Inflammatory macrophage (primary cell): ENCODE measurements at regions not wholly inside any gene's neighbourhood (a gene's known extent, or its start where the extent isn't known, plus 50 kb on each side); places are given as distances from the start of the nearest gene placed in this dataset.

Source experiments
- DNase-seq, 2 donors: peaks; one replicate each; pipeline ENCODE4 v3.0.0-alpha.2; 2020 to 2022

DNA sequence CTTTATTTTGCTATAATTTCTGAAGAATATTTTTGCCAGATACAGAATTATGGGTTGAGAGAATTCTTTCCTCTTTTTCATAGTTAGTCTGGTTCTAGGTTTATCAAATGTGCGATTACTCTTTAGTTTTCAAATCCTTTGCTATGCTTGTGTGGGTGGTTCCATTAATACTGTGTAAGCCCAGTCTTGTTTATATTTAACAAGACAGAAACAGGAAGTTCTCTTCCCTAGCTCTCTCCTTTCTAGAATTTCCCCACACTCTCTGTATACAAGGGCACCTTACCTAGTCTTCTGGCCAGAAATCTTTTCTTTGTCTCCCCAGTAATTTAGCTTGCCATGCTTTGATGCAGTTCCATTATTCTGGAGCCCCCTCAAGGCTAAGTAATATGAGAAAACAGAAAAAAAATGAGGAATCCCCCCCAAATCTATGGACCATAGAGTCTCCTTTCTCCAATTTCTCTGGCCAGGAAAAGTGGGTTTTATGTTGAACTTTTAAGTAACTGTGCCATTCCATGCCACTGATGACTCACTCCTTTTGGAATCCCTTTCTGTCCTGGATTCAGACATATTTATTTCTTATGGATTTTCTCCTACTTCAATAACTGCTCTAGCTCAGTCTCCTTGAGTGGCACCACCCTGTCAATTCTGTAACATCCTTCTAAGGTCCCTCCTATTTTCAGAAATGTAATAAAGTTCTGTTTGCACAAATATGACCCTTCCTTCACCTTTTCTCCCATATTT is 1714.1 kb downstream of the EFNA5 start:
- no peak for DNase-seq

DNA sequence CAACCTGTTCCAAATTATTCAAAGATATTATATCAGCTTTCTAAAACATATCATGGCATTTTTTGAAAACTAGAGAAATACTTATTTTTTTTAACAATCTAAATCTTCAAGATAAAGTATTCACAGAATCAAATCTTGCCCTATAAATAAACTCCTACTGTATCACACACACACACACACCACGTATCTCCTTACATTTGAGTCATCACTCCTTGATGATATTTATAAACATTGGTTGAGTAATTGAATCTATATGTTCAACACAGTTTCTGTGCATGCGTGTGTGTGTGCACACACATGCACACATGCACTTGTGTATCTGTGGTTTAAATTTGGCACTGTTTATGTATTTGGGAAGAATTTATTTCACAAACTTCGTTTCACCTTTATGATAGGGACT is 1716.4 kb downstream of the EFNA5 start:
- DNase-seq, result no peak

DNA sequence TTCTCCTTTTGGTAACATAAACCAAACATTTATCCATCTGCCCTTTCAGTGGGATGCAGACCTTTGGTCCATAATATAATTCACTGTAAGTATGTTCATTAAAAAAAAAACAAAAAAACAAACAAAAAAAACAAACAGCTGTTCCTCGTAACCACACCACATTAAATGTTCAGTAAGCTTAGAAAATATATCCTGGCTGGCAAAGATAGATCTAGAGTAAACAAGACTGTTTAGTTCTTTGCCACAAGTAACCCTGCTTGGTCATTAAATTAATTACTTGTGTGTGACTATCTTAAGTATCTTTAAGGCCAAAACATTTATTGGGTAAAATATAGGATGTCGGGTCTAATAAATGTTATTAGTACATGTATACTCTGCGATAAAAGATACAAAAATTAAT is 1717.1 kb downstream of the EFNA5 start:
- no peak for DNase-seq

DNA sequence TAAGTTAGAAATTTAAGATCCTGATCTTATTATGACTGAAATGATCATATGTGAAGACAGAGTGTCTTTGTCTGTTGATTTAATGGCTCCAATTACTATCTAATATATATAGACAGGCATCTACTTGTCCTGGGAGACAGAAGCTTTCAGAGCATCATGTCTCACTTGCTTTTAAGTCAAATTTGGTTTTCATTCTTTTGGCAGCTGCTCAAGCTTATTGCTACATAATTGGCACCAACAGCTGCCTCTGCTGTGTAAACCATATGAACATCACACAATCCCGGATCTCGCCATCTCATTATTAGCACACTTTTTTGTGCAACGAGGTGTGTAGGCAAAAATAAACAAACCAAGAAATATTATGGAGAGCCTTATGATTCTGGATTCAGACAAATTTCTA is 1717.9 kb downstream of the EFNA5 start:
- no peak for DNase-seq

DNA sequence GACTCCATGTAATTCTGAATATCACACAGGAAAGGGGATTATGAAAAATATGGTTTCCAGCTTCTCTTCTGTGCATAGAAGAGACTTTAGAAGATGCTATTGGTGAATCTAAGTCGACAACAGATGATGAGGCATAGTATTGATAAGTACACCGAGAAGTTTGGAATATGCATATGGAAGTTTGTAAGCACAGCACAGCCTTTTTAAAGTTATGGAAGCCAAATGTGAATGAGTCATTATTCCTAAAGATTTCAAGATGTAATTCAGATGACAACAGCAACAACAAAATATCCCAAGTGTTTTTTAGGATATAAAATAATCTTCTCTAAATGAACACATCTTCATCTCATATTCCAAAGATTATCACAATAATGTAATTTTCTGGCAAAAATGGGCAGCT is 1723.3 kb downstream of the EFNA5 start:
- no peak for DNase-seq

DNA sequence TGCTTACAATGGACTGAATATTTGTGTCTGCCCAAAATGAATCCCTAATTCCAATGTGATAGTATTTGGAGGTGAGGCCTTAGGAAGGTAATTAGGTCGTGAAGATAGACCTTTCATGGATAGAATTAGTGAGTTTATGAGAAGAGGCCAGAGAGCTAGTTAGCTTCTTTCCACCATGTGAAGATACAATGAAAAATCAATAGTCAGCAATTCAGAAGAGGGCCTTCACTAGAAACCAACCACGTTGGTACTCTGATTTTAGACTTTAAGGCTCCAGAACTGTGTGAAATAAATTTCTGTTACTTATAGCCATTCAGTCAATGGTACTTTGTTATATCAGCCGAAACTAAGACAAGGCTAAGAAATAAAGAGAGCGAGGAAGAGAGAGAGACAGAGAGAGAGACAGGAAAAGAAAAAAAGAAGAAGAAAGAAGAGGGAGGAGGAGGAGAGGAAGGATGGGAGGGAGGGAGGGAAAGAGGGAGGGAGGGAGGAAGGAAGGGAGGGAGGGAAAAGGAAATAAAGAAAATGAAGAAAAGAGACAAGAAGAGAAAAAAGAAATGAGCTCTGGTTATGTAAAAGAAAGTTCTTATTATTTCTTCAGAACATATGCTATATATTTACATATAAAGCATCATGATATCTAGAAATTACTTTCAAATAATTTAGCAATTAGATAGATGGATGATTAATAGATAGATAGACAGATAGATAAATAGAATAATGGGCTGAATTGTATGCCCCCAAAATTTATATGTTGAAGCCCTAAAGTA is 1725.3 kb downstream of the EFNA5 start:
- DNase-seq, result no peak

DNA sequence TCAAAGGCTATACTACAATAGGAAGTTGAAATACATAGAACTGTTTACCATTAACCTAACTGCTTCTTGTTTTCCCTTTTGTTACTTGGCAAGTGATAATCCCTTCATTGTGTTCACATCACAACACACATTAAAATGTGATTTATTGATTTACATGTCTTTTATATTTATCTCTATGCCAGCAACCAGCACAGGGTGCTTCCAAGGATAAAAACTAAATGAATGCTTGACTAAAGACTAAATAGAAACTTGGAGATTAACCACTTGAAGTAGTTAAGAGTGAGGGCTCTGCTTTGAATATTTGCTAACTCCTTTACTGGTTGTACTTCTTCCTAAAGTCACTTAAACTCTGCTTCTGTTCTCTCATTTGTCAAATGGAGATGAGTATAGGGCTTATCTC is 1730.6 kb downstream of the EFNA5 start:
- DNase-seq, result no peak

DNA sequence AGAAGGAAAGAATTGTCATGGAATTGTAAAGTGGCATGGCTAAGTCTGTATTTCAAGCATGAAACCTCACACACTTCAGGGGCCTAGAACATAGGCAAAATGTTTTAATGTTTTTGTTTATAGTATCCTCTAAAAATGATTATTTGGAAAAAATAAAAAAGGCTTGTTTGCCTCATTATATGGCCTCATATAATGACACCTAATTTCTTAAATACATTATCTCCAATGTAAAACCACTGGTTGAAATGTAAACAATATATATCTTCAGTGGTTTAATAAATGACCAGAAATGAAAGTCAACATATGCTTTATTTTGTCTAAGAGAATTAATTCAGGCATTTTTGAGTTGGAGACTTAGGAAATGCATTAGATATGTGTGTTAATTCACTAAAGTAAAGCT is 1736.6 kb downstream of the EFNA5 start:
- no peak for DNase-seq

DNA sequence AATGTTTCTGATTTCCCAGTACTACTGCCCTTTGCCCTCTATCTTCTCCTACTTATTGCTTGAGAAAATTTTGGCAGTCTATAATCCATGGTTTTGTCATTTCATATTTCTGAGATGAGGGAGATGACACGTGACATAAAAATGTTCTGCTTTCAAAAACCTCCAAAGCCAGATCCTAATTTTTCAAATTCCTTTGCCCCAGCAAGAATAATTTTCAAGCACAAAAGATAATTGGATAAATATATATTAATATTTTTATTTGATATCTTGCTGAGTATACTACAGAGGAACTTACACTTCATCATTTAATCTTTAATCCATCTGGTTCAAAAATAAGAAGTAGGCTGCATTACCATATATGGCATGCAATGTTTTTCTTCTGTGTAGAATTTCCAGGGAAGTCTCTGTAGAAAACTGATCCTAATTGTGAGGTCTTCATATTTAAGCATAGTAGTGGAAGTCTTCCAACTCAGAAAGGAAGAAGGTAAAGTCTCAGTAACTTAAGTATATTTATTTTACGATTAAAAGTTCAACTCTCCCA is 1738.8 kb downstream of the EFNA5 start:
- DNase-seq, result no peak

DNA sequence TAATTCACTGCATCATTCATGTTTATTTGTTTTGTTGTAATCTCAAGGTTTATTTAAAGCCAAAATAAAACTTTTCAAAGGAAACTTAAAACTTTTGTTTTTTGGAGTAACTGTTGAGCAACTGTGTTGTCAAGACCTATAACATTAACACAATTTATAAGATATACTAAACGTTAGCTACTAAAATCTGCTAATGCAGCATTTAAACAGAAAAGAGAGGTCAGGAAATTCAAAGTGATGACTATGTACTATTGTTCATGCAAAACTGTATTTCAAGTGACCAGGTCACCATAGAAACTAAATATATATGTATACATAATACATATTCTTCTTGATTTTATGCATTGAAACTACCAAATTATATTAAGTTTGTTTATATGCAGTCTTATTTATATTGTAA is 1740.9 kb downstream of the EFNA5 start:
- no peak for DNase-seq

DNA sequence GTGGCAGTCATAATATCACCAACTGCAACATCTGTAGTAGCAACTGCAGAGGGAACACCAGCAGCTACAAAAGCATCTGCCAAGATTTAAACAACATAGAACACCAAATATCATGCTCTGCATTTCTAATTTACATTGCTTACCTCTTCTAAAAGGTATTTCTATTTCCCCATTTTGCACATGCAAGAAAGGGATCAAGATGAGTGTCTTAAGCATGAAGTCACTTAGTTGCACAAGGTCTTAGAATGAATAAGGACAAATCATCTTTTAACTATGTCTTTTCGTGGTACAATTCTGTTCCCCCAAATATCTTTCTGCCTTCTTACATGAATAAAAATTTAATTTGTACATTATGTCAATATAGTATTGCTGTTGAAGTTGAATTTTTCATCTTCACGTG is 1746.4 kb downstream of the EFNA5 start:
- DNase-seq, result no peak

DNA sequence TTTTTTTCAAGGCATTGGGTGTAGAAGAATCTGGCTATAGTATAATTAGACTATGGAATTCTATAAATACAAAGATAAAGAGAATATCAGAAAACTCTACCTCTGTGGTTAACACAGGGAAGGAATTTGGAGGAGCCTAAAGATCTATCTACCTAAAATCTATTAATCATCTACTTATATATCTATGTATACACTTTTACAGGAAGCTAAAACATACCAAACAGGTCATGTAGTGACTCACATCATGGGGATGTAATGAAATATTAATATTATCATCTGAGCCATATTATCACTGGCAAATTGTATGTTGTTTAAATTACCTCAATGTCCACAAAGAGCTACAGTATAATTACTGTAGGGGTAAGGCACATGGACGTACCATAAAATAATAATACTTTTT is 1748.2 kb downstream of the EFNA5 start:
- no peak for DNase-seq

DNA sequence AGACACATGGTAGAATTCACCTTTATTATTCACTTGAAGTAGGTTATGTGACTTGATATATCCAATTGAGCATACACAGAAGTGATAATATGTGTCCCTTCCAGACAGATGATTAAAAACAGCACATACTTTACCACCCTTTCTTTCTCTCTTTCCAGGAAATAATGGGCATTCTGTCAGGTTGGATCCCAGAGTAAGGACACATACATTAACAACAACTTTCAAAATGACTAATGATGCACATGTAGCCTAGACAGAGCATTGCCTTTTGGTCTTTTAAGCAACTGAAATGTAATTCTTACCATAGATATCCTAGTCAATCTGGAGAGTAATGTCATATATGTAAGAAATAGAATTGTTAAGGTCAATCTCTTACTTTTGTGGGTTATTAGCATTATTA is 1748.7 kb downstream of the EFNA5 start:
- no peak for DNase-seq

DNA sequence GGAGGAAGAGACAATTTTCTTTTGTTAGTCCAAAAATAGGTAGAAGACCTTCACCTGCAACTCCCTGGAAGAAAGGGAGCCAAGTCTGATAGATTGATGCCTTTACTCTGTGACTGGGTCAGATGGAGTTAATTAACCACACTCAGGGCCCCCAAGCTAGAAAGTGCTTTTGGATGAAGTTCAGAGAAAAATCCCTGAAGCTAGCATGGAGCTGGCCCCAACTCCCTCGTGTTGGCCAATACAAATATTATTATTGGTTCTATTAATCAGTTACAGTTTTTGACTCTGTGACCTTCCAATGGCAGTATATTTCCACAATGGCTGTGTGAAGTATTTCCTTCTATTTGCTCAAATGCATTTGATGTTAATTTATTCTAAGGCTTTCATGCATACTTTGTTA is 1753.5 kb downstream of the EFNA5 start:
- DNase-seq, result no peak

DNA sequence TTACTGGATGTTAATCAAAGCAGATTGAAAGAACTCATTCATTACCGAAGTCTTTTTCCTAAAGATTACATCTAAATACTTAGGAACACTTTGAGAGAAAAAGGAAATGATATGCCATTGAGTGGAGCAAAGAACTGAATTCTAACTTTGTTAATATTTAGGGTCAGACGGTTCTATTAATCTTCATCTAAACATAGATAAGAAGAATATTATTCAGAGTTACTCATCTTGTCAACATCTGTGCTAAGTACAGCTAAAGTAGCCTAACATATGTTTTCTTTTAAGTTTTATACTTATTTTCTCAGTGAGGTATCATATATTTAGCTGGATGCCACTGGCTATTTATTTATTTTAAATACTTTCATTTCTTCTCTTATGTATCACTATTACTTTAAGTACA is 1763.7 kb downstream of the EFNA5 start:
- DNase-seq, result no peak

DNA sequence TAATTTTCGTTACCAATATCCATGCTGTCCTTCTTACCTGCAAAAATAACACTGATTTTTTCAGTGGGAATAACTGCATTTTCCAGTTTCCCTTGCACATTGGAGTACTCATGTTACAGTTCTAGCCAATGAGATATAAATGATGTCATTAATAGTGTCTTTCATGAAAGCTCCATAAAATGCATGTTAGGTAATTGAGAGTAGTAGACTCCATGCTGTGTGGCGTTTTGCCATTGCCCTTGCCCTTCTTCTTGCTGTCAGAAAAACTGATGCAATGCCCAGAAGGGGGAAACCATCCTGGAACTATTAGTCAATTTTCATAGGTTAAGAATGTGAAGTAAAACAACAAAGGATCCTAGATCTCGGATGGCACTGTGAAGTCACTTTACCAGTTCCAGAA is 1765.3 kb downstream of the EFNA5 start:
- no peak for DNase-seq

DNA sequence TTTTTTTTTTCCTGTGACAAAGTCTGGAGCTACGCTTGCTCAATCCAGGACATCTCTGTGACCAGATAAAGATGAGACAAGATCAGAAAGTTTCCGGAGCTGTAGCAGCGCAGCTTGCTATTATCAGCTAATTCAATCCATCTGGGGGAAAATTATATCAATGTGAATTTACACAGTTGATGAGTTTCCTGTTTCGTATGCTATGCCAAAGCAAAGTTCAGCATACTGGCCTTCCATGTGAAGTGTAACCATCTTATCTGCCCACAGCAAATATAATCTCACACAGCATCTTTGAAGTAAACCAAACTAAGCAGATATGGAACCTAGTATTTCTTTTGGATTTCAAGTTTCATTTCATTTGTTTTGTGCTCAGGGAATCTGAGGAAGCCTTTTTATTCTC is 1767.7 kb downstream of the EFNA5 start:
- DNase-seq, result no peak

DNA sequence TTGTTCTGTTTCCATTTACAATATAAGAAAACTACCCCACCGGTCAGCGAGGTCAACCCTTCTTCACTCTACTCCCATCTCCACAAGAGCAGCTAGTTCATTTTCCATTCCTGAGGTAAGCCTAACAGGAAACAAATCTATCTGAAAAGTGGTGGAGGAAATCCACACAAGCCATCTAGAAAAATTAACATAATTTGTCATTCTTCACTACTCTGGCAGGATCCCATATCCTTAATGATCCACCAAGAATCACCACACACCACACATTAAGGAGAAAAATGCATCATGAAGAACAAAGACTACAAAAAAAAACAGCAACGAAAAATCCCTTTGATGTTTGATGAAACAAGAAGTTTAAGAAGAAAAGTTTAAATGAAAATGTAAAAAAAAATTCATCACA is 1771.0 kb downstream of the EFNA5 start:
- DNase-seq, result no peak

DNA sequence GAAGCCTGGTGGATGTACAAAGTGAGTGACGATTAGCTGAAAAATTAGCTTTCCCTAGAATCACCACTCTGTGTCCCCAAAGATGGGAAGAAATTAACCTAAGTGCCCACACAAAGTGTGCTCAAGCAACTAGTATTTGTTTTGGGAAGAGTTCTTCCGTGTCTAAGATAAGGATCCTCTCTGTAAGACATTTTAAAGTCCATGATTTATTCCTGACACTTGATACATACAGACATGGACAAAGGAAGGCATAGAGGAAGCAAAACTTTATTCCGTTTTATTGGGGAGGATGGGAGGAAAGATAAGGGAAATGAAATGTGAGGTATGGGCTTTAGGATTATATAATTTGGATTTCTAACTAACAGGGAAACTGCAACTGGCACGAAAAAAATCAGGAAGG is 1772.6 kb downstream of the EFNA5 start:
- DNase-seq, result no peak

DNA sequence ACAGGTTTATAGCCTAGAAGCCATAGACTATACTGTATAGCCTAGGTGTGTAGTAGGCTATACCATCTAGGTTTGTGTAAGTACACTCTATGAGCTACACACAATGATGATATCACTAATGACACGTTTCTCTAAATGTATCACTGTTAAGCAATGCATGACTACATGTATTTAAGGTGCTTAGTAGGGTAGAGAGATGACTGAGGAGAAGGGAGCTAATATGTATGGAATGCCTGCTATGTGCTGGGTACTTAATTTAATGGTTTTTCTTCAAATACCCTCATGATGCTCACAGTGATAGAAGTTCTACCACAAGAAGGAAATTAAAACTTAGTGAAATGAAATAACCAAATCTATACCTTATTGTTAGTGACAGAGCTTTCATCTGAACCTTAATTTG is 1785.5 kb downstream of the EFNA5 start:
- no peak for DNase-seq

DNA sequence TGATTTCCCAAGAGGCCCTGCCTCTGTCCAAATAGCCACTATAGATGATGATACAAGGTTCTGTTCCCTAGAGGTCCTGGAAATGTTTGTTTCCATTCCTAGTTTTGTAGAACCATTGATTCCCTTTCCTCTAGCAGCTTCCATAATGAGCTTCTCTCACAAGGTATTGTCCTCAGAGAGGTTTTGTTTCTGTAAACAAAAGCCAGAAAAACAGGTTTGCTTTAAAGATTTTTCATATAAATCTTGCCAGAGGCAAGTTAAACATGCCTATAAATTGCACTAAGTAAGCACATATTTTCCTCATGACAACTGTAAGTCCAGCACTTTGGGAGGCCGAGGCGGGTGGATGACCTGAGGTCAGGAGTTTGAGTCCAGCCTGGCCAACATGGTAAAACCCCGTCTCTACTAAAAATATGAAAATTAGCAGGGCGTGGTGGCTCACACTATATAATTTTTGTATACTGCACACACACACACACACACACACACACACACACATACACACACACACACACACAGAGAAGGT is 1787.7 kb downstream of the EFNA5 start:
- no peak for DNase-seq

DNA sequence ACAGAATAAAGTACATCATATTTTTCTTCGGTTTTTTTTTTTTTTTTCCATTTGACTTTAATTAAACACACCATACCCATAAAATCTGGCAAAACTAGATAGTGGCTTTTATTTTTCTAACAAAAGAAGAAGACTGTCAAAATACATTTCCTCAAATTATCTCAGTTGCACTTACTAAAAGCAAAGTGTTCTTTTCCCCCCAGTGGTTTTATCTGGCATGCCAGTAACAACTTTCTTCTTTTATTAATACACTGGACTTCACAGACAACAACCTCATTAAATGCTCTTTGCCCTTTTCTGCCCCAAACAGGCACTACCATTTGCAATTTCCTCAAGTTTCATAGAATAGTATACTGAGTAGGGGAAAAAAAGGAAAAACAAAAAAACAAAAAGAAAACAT is 1792.3 kb downstream of the EFNA5 start:
- DNase-seq, result no peak

DNA sequence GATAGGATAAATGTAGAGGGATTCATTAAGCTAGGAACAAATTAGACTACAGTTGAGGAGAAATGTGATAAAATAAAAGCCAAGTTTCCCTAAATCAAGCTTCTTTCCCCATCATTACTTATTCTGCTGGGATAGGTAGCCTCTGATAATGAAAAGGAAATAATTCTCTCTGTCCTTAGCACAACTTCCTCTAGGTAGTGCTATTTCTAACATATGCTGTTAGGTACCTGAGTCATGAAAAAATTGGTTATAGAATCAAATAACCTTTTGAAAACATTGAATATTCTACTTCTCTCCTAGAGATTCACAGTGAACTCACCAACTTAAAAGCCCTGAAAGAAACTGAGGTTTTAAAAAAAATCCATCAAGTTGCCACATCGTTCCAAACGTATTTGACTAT is 1793.1 kb downstream of the EFNA5 start:
- DNase-seq, result no peak

DNA sequence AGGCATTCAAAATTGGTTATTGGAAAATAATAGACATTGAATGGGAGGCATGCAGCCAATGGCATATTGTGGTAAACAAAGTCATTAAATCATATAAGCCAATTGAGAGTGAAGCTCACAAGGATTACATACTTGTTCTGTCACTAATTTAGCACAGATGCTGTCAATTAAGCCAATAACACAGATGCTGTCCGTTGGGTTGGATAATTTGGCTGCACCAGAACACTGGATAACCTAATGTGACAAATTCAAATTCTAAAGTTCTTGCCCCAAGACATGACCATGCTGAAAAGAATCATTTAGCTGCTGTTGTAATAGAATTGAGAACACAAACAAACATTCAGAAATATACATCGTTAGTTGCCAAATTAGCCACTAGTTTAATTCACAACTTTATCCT is 1796.4 kb downstream of the EFNA5 start:
- DNase-seq, result no peak
